Trophoblast cell (in vitro differentiated cells and primary cell): ENCODE measurements at regions not wholly inside any gene's neighbourhood (a gene's known extent, or its start where the extent isn't known, plus 50 kb on each side); places are given as distances from the start of the nearest gene placed in this dataset.

Experiments used
- DNase-seq, 2 donors: peaks; one replicate each; pipeline ENCODE4 v3.0.0-alpha.2; 2016
- H2AFZ ChIP-seq: 2 replicates; pipeline ENCODE4 v1.6.1; 2013; ENCODE audit warnings: low read length, moderate library complexity, mild to moderate bottlenecking; ENCODE audit not compliant: insufficient read depth, poor library complexity
- H2AK5ac ChIP-seq: 2 replicates; pipeline ENCODE4 v1.6.1; 2013; ENCODE audit warnings: mild to moderate bottlenecking, low read length
- H2BK120ac ChIP-seq: 2 replicates; pipeline ENCODE4 v1.6.1; 2013; ENCODE audit warnings: low read length, mild to moderate bottlenecking, moderate library complexity; ENCODE audit not compliant: insufficient read depth, poor library complexity
- H2BK12ac ChIP-seq: 2 replicates; pipeline ENCODE4 v1.6.1; 2013; ENCODE audit warnings: mild to moderate bottlenecking, low read length, moderate library complexity
- H2BK5ac ChIP-seq: 2 replicates; pipeline ENCODE4 v1.6.1; 2013; ENCODE audit warnings: low read length, low read depth, moderate library complexity, mild to moderate bottlenecking; ENCODE audit not compliant: poor library complexity
- H3K14ac ChIP-seq: 2 replicates; pipeline ENCODE4 v1.6.1; 2013; ENCODE audit warnings: mild to moderate bottlenecking, low read length
- H3K18ac ChIP-seq: 2 replicates; pipeline ENCODE4 v1.6.1; 2013; ENCODE audit warnings: mild to moderate bottlenecking, low read length
- H3K23ac ChIP-seq: 2 replicates; pipeline ENCODE4 v1.6.1; 2013; ENCODE audit warnings: low read length
- H3K27ac ChIP-seq: 2 replicates; pipeline ENCODE4 v1.5.1; 2013; ENCODE audit warnings: low read depth, mild to moderate bottlenecking, inconsistent platforms, low read length, moderate library complexity
- H3K27me3 ChIP-seq: 2 replicates; pipeline ENCODE4 v1.6.1; 2013; ENCODE audit warnings: inconsistent platforms, mild to moderate bottlenecking, low read length, moderate library complexity; ENCODE audit not compliant: insufficient read depth
- H3K36me3 ChIP-seq, 2 experiments: 1 replicate in 1 of 2; 2 replicates in 1 of 2; pipeline ENCODE4 v1.6.1; 2013; ENCODE audit warnings: low read length in 2 of 2, mild to moderate bottlenecking in 2 of 2, moderate library complexity in 1 of 2; ENCODE audit not compliant: insufficient read depth in 2 of 2, control insufficient read depth in 1 of 2
- H3K4ac ChIP-seq: 2 replicates; pipeline ENCODE4 v1.6.1; 2013; ENCODE audit warnings: low read depth, mild to moderate bottlenecking, low read length, moderate library complexity
- H3K4me1 ChIP-seq, 2 experiments: 1 replicate in 1 of 2; 2 replicates in 1 of 2; pipeline ENCODE4 v1.6.1; 2013; ENCODE audit warnings: low read length in 2 of 2, mild to moderate bottlenecking in 2 of 2, moderate library complexity in 1 of 2; ENCODE audit not compliant: insufficient read depth in 2 of 2, control insufficient read depth in 1 of 2
- H3K4me2 ChIP-seq: 2 replicates; pipeline ENCODE4 v1.6.1; 2013; ENCODE audit warnings: inconsistent platforms, mild to moderate bottlenecking, low read length, moderate library complexity
- H3K4me3 ChIP-seq: 2 replicates; pipeline ENCODE4 v1.5.1; 2013; ENCODE audit warnings: mild to moderate bottlenecking, low read depth, low read length, inconsistent platforms
- H3K79me1 ChIP-seq: one replicate; pipeline ENCODE4 v1.6.1; 2013; ENCODE audit warnings: low read length
- H3K79me2 ChIP-seq: 2 replicates; pipeline ENCODE4 v1.6.1; 2013; ENCODE audit warnings: low read length, mild to moderate bottlenecking; ENCODE audit not compliant: control insufficient read depth, insufficient read depth, poor library complexity
- H3K9ac ChIP-seq: 2 replicates; pipeline ENCODE4 v1.6.1; 2013; ENCODE audit warnings: mild to moderate bottlenecking, low read length
- H3K9me3 ChIP-seq: 2 replicates; pipeline ENCODE4 v1.6.1; 2013; ENCODE audit warnings: low read depth, mild to moderate bottlenecking, control low read depth, inconsistent platforms, low read length; ENCODE audit not compliant: insufficient read depth
- H4K12ac ChIP-seq: 2 replicates; pipeline ENCODE4 v1.6.1; 2013; ENCODE audit warnings: low read depth, mild to moderate bottlenecking, low read length, moderate library complexity
- H4K8ac ChIP-seq: 2 replicates; pipeline ENCODE4 v1.6.1; 2013; ENCODE audit warnings: low read depth, mild to moderate bottlenecking, low read length, moderate library complexity
- H4K91ac ChIP-seq: one replicate; pipeline ENCODE4 v1.6.1; 2013; ENCODE audit warnings: low read depth, mild to moderate bottlenecking, low read length, moderate library complexity
- WGBS: extraction: QIAGEN DNeasy Blood & Tissue Kit; methylation state at CpG from one replicate; pipeline ENCODE4 v1.1.7; 2013; ENCODE audit warnings: missing lambda C conversion rate; ENCODE audit not compliant: insufficient read length, insufficient coverage; ENCODE audit errors: extremely low coverage; 5-methylcytosine and 5-hydroxymethylcytosine counted together

DNA sequence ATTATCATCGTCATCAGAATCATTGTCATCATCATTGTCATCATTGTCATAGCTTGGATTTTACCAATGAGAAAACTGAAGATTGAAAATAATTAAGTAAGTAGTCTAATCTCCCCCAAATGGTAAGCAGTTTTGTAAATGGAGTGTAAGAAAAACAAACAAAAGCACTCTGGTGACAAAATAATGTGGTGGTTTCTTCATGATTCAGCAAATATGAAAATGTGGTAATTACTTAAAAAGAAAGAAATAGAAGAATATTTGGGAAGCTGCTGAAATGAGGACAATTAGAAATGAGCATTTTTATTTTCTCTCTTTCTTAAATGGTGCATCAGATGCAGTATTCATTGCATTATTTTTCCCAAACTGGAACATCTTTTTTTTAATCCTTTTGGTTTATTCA is 514.4 kb downstream of the DCDC2C start:
- Histone ChIP-seq H4K8ac (no peak overlapping the region), H4K91ac (no peak overlapping the region), H3K4me2 (no peak overlapping the region), H3K9me3 (no peaks in the 10 kb centered on the region), H4K12ac (no peak overlapping the region), H3K4me3 (no peak overlapping the region), H3K79me1 (no peaks in the 10 kb centered on the region), H3K4me1 (no peaks in the 10 kb centered on the region), H3K4ac (no peak overlapping the region), H3K27me3 (no peaks in the 10 kb centered on the region), H3K14ac (no peak overlapping the region), H2BK120ac (no peak overlapping the region), H2BK12ac (no peak overlapping the region), H3K27ac (no peak overlapping the region), H2AK5ac (no peak overlapping the region), H3K18ac (no peak overlapping the region), H3K36me3 (no peaks in the 10 kb centered on the region), H3K79me2 (no peaks in the 10 kb centered on the region), H2AFZ (no peak overlapping the region), H3K9ac (no peak overlapping the region), H3K23ac (no peak overlapping the region), H2BK5ac (no peak overlapping the region)
- WGBS = no CpG with 5 or more reads among the region's 1 CpG
- DNase-seq = no peak

- DNase-seq = no peak
Observed at GRCh38 chr2:4219101-4219500, 515.7 kb downstream of the DCDC2C start.

GRCh38 chr2:4219571-4219970 is 516.2 kb downstream of the DCDC2C start:
- H3K4ac ChIP-seq = no peak overlapping the region
- H4K12ac ChIP-seq = no peak overlapping the region
- H4K91ac ChIP-seq = no peak overlapping the region
- no peak overlapping the region for H2BK12ac ChIP-seq
- no peak overlapping the region for H3K14ac ChIP-seq
- no peaks in the 10 kb centered on the region for H3K4me1 ChIP-seq
- no peaks in the 10 kb centered on the region for H3K36me3 ChIP-seq
- H3K79me2 ChIP-seq = no peaks in the 10 kb centered on the region
- WGBS = no CpG with 5 or more reads among the region's 1 CpG
- H2AK5ac ChIP-seq = no peak overlapping the region
- no peaks in the 10 kb centered on the region for H3K27me3 ChIP-seq
- H2BK120ac ChIP-seq = no peak overlapping the region
- H3K9ac ChIP-seq = no peak overlapping the region
- H3K27ac ChIP-seq = no peak overlapping the region
- no peak overlapping the region for H4K8ac ChIP-seq
- no peak for DNase-seq
- no peak overlapping the region for H3K18ac ChIP-seq
- H3K4me3 ChIP-seq = no peak overlapping the region
- no peak overlapping the region for H3K23ac ChIP-seq
- H2AFZ ChIP-seq = no peak overlapping the region
- H3K9me3 ChIP-seq = no peaks in the 10 kb centered on the region
- no peaks in the 10 kb centered on the region for H3K79me1 ChIP-seq
- no peak overlapping the region for H2BK5ac ChIP-seq
- no peak overlapping the region for H3K4me2 ChIP-seq

More at GRCh38 chr2:4219101-4219500, 515.7 kb downstream of the DCDC2C start:
- no peak overlapping the region for H4K12ac ChIP-seq
- no peak overlapping the region for H2BK120ac ChIP-seq
- no peak overlapping the region for H4K91ac ChIP-seq
- H3K18ac ChIP-seq = no peak overlapping the region
- no peaks in the 10 kb centered on the region for H3K79me2 ChIP-seq
- no peak overlapping the region for H3K27ac ChIP-seq
- H3K4ac ChIP-seq = no peak overlapping the region
- H3K79me1 ChIP-seq = no peaks in the 10 kb centered on the region
- no peak overlapping the region for H3K23ac ChIP-seq
- no peak overlapping the region for H2AFZ ChIP-seq
- no peaks in the 10 kb centered on the region for H3K4me1 ChIP-seq
- no peaks in the 10 kb centered on the region for H3K27me3 ChIP-seq
- H2AK5ac ChIP-seq = no peak overlapping the region
- no peak overlapping the region for H3K14ac ChIP-seq
- WGBS = no CpG with 5 or more reads among the region's 1 CpG
- H3K36me3 ChIP-seq = no peaks in the 10 kb centered on the region
- H2BK5ac ChIP-seq = no peak overlapping the region
- no peak overlapping the region for H4K8ac ChIP-seq
- H3K9me3 ChIP-seq = no peaks in the 10 kb centered on the region
- no peak overlapping the region for H3K4me3 ChIP-seq
- H2BK12ac ChIP-seq = no peak overlapping the region
- H3K9ac ChIP-seq = no peak overlapping the region
- H3K4me2 ChIP-seq = no peak overlapping the region

GRCh38 chr2:4221434-4221833 is 518.1 kb downstream of the DCDC2C start:
- no peaks in the 10 kb centered on the region for H3K4me1 ChIP-seq
- no peak overlapping the region for H3K4ac ChIP-seq
- no peak for DNase-seq
- no peak overlapping the region for H3K4me3 ChIP-seq
- H2AK5ac ChIP-seq = no peak overlapping the region
- no peaks in the 10 kb centered on the region for H3K79me2 ChIP-seq
- no peak overlapping the region for H3K27ac ChIP-seq
- H3K9me3 ChIP-seq = no peaks in the 10 kb centered on the region
- no peak overlapping the region for H2AFZ ChIP-seq
- no peak overlapping the region for H2BK120ac ChIP-seq
- no peak overlapping the region for H2BK12ac ChIP-seq
- H4K12ac ChIP-seq = no peak overlapping the region
- no peak overlapping the region for H4K8ac ChIP-seq
- H3K14ac ChIP-seq = no peak overlapping the region
- no peak overlapping the region for H3K4me2 ChIP-seq
- no peak overlapping the region for H2BK5ac ChIP-seq
- no peaks in the 10 kb centered on the region for H3K79me1 ChIP-seq
- no peak overlapping the region for H3K23ac ChIP-seq
- WGBS = no CpG with 5 or more reads among the region's 1 CpG
- no peak overlapping the region for H4K91ac ChIP-seq
- no peak overlapping the region for H3K18ac ChIP-seq
- no peaks in the 10 kb centered on the region for H3K36me3 ChIP-seq
- H3K9ac ChIP-seq = no peak overlapping the region
- no peaks in the 10 kb centered on the region for H3K27me3 ChIP-seq
